ENCODE measurements at regions not wholly inside any gene's neighbourhood (a gene's known extent, or its start where the extent isn't known, plus 50 kb on each side); places are given as distances from the start of the nearest gene placed in this dataset.
"Not testable (repeated sequence)": the region's sequence is repeated elsewhere in the genome, so short reads cannot be mapped to it uniquely, and the experiment has no call there.

GRCh38 chr4:49118379-49119212, 132.5 kb downstream of the CWH43 start:
- TF ChIP-seq CTCF (IDR thresholded peaks at IDR 0.05; ENCODE audit: low read depth, low read length, poor library complexity, severe bottlenecking); EZH2phosphoT487 (IDR thresholded peaks at IDR 0.05; ENCODE audit: borderline replicate concordance, low read length): not testable (repeated sequence)

Data from DOHH2 (cell line).